BJ (cell line): ENCODE measurements at regions not wholly inside any gene's neighbourhood (a gene's known extent, or its start where the extent isn't known, plus 50 kb on each side); places are given as distances from the start of the nearest gene placed in this dataset. TPM values are rescaled to one million over a fixed set of nuclear protein-coding genes. Genes with fewer than 3 reads are reported as not detected.

Experiments used
- CTCF ChIA-PET: fragments of 350-600 bp; formaldehyde crosslinking; extraction: SDS; loops from one replicate; lab custom pipeline; 2021; ENCODE audit warnings: antibody characterized with exemption, inconsistent platforms; lab: Yijun Ruan, JAX
- POLR2A ChIA-PET: fragments of 300-600 bp; sonication (Branson Sonifier 250); formaldehyde crosslinking; extraction: SDS; loops from one replicate; lab custom pipeline; 2021; ENCODE audit warnings: antibody characterized with exemption; lab: Charles Lee
- DNase-seq: peaks from one replicate; pipeline ENCODE4 v3.0.0-alpha.2; 2011; ENCODE audit warnings: low read depth
- H3K27me3 ChIP-seq: 2 replicates; pipeline ENCODE4 v1.6.0; 2011; ENCODE audit warnings: low read length; ENCODE audit not compliant: control insufficient read depth, insufficient read depth
- H3K36me3 ChIP-seq: 2 replicates; pipeline ENCODE4 v1.5.1; 2011; ENCODE audit warnings: low read length; ENCODE audit not compliant: control insufficient read depth, insufficient read depth
- H3K4me3 ChIP-seq: 2 replicates; pipeline ENCODE4 v1.5.1; 2011; ENCODE audit warnings: low read depth, mild to moderate bottlenecking, control low read depth, low read length
- CTCF ChIP-seq: IDR thresholded peaks from 2 replicates; pipeline ENCODE4 v1.5.1; 2011; ENCODE audit warnings: low read depth, mild to moderate bottlenecking, control low read depth, inconsistent platforms, low read length, moderate library complexity; ENCODE audit not compliant: insufficient read depth
- small RNA-seq: library from RNA; depleted of rRNA; stranded (forward); fragments of <200 nt; gene quantifications from one replicate; pipeline ENCODE3, GENCODE V24; 2012; ENCODE audit warnings: low replicate concordance, low read depth; ENCODE audit not compliant: insufficient read length

- POLR2A ChIA-PET, result interaction anchor here (0.7 kb wide), 1 partner anchor 64 kb away, joined by 3 read pairs; no protein-coding TSS in a partner anchor
- CTCF ChIA-PET, result no interaction called here
Observed at GRCh38 chr5:52728224-52728623, 59.5 kb upstream of the ITGA1 start.

GRCh38 chr5:52728686-52729085, 59.0 kb upstream of the ITGA1 start:
- Histone ChIP-seq H3K27me3 (no peaks in the 10 kb centered on the region), H3K36me3 (no peaks in the 10 kb centered on the region), H3K4me3 (no peak overlapping the region)
- TF ChIP-seq CTCF, result no peak
- ChIA-PET CTCF (no interaction called here), POLR2A (no interaction called here)
- no peak for DNase-seq

More at GRCh38 chr5:52728224-52728623, 59.5 kb upstream of the ITGA1 start:
- no peak for DNase-seq
- no peaks in the 10 kb centered on the region for H3K36me3 ChIP-seq
- H3K27me3 ChIP-seq, result no peaks in the 10 kb centered on the region
- no peak overlapping the region for H3K4me3 ChIP-seq
- TF ChIP-seq CTCF, result no peak

- Histone ChIP-seq H3K27me3 (no peaks in the 10 kb centered on the region), H3K4me3 (no peak overlapping the region), H3K36me3 (no peaks in the 10 kb centered on the region)
- CTCF ChIA-PET, result no interaction called here
- POLR2A ChIA-PET, result no interaction called here
- TF ChIP-seq CTCF, result no peak
- DNase-seq, result no peak
Observed at GRCh38 chr5:52731274-52732027, 56.3 kb upstream of the ITGA1 start.

- TF ChIP-seq CTCF, result no peak
- H3K4me3 ChIP-seq, result no peak overlapping the region
- DNase-seq, result no peak
- no peaks in the 10 kb centered on the region for H3K36me3 ChIP-seq
- ChIA-PET CTCF (no interaction called here), POLR2A (no interaction called here)
- no peaks in the 10 kb centered on the region for H3K27me3 ChIP-seq
Observed at GRCh38 chr5:52734557-52734956, 53.2 kb upstream of the ITGA1 start.

GRCh38 chr5:52735139-52735538, 52.6 kb upstream of the ITGA1 start:
- ChIA-PET CTCF (no interaction called here), POLR2A (no interaction called here)
- Histone ChIP-seq H3K36me3 (no peaks in the 10 kb centered on the region), H3K27me3 (no peaks in the 10 kb centered on the region), H3K4me3 (no peak overlapping the region)
- no peak for TF ChIP-seq CTCF
- DNase-seq, result no peak

Small RNA genes lying in the stretch of these regions (small RNA-seq; reads per million reads assigned to genes)
- not detected for gene RPS17P11
